ENCODE measurements at regions not wholly inside any gene's neighbourhood (a gene's known extent, or its start where the extent isn't known, plus 50 kb on each side); places are given as distances from the start of the nearest gene placed in this dataset.
A peak's percentile ranks its signal among the peaks of the same experiment; 100 is the strongest.

GRCh38 chr2:180660881-180661685 is 319.3 kb upstream of the UBE2E3 start:
- no peak for ATAC-seq
- no peak for DNase-seq

- DNase-seq (no peak), ATAC-seq (no peak)
These were observed 320.2 kb upstream of the UBE2E3 start for GRCh38 chr2:180660207-180660606.

- ATAC-seq (no peak), DNase-seq (no peak)
These were observed 323.4 kb upstream of the UBE2E3 start for GRCh38 chr2:180657054-180657453.

GRCh38 chr2:180656455-180656847 is 324.0 kb upstream of the UBE2E3 start:
- DNase-seq, result no peak
- peak; percentile 68 for ATAC-seq

- DNase-seq (no peak), ATAC-seq (no peak)
These were observed 324.5 kb upstream of the UBE2E3 start for GRCh38 chr2:180655842-180656454.

- ATAC-seq (no peak), DNase-seq (no peak)
These were observed 325.0 kb upstream of the UBE2E3 start for GRCh38 chr2:180655393-180655792.

GRCh38 chr2:180653481-180653880 is 326.9 kb upstream of the UBE2E3 start:
- no peak for ATAC-seq

GRCh38 chr2:180652794-180653193 is 327.6 kb upstream of the UBE2E3 start:
- ATAC-seq, result no peak
- no peak for DNase-seq

More at GRCh38 chr2:180653481-180653880, 326.9 kb upstream of the UBE2E3 start:
- DNase-seq, result no peak

- DNase-seq (no peak), ATAC-seq (no peak)
These were observed 328.8 kb upstream of the UBE2E3 start for GRCh38 chr2:180651596-180651995.

GRCh38 chr2:180647621-180648020 is 332.8 kb upstream of the UBE2E3 start:
- DNase-seq, result no peak
- ATAC-seq, result no peak

- no peak for ATAC-seq
- no peak for DNase-seq
These were observed 333.2 kb upstream of the UBE2E3 start for GRCh38 chr2:180647221-180647620.

GRCh38 chr2:180646756-180647155 is 333.6 kb upstream of the UBE2E3 start:
- DNase-seq, result no peak
- no peak for ATAC-seq

- no peak for ATAC-seq
These were observed 335.7 kb upstream of the UBE2E3 start for GRCh38 chr2:180644709-180645108.

GRCh38 chr2:180630756-180631155 is 349.6 kb upstream of the UBE2E3 start:
- no peak for ATAC-seq
- DNase-seq, result no peak

More at GRCh38 chr2:180644709-180645108, 335.7 kb upstream of the UBE2E3 start:
- no peak for DNase-seq

GRCh38 chr2:180625006-180625844 is 355.2 kb upstream of the UBE2E3 start:
- DNase-seq (no peak), ATAC-seq (no peak)

GRCh38 chr2:180621941-180622918 is 358.2 kb upstream of the UBE2E3 start:
- no peak for DNase-seq

GRCh38 chr2:180621366-180621765 is 359.0 kb upstream of the UBE2E3 start:
- DNase-seq, result no peak
- ATAC-seq, result no peak

More at GRCh38 chr2:180621941-180622918, 358.2 kb upstream of the UBE2E3 start:
- no peak for ATAC-seq

GRCh38 chr2:180618570-180618969 is 361.8 kb upstream of the UBE2E3 start:
- DNase-seq, result no peak
- ATAC-seq, result no peak

- DNase-seq (no peak), ATAC-seq (no peak)
These were observed 365.6 kb upstream of the UBE2E3 start for GRCh38 chr2:180614776-180615175.

GRCh38 chr2:180609626-180610340 is 370.6 kb upstream of the UBE2E3 start:
- ATAC-seq, result no peak
- no peak for DNase-seq

- DNase-seq, result no peak
- ATAC-seq, result no peak
These were observed 372.8 kb upstream of the UBE2E3 start for GRCh38 chr2:180607514-180608049.
